Neuronal stem cell (in vitro differentiated cells): ENCODE measurements at regions not wholly inside any gene's neighbourhood (a gene's known extent, or its start where the extent isn't known, plus 50 kb on each side); places are given as distances from the start of the nearest gene placed in this dataset.
A peak's percentile ranks its signal among the peaks of the same experiment; 100 is the strongest.

Experiments used
- DNase-seq: peaks from one replicate; pipeline ENCODE4 v3.0.0-alpha.2; 2013; ENCODE audit warnings: low spot score
- H2AFZ ChIP-seq: one replicate; pipeline ENCODE4 v1.6.1; 2013; ENCODE audit warnings: mild to moderate bottlenecking, low read length, inconsistent platforms
- H2AK5ac ChIP-seq: 2 replicates; pipeline ENCODE4 v1.6.1; 2013; ENCODE audit warnings: low read depth, mild to moderate bottlenecking, inconsistent platforms, low read length, moderate library complexity, mixed read lengths
- H2BK120ac ChIP-seq: 2 replicates; pipeline ENCODE4 v1.6.1; 2013; ENCODE audit warnings: low read depth, mild to moderate bottlenecking, inconsistent platforms, low read length, moderate library complexity, mixed read lengths
- H2BK12ac ChIP-seq: one replicate; pipeline ENCODE4 v1.6.1; 2013; ENCODE audit warnings: low read length, inconsistent platforms
- H2BK15ac ChIP-seq: 2 replicates; pipeline ENCODE4 v1.6.1; 2013; ENCODE audit warnings: mild to moderate bottlenecking, low read length, inconsistent platforms, mixed read lengths
- H2BK5ac ChIP-seq: one replicate; pipeline ENCODE4 v1.6.1; 2013; ENCODE audit warnings: inconsistent platforms, mild to moderate bottlenecking, low read length, moderate library complexity
- H3K14ac ChIP-seq: one replicate; pipeline ENCODE4 v1.6.1; 2013; ENCODE audit warnings: low read length, inconsistent platforms
- H3K18ac ChIP-seq: 2 replicates; pipeline ENCODE4 v1.6.1; 2013; ENCODE audit warnings: low read length, inconsistent platforms
- H3K23ac ChIP-seq: 2 replicates; pipeline ENCODE4 v1.6.1; 2013; ENCODE audit warnings: low read depth, mild to moderate bottlenecking, mixed read lengths, low read length, inconsistent platforms; ENCODE audit not compliant: poor library complexity
- H3K27ac ChIP-seq: replicated peaks from 3 replicates; pipeline ENCODE4 v1.5.1; 2013; ENCODE audit warnings: low read length, inconsistent platforms
- H3K27me3 ChIP-seq, 3 experiments: 2 replicates each; pipeline ENCODE4 v1.6.1; 2013; ENCODE audit warnings: low read length in 3 of 3, mild to moderate bottlenecking in 2 of 3, inconsistent platforms in 1 of 3, low read depth in 1 of 3, mixed read lengths in 1 of 3, moderate library complexity in 1 of 3; ENCODE audit not compliant: control insufficient read depth in 3 of 3, insufficient read depth in 3 of 3
- H3K36me3 ChIP-seq, 2 donors: replicated peaks in 1 of 2; 2 replicates each; pipeline ENCODE4 v1.6.1; 2013; ENCODE audit warnings: low read length in 2 of 2; ENCODE audit not compliant: control insufficient read depth in 2 of 2, insufficient read depth in 2 of 2
- H3K4ac ChIP-seq: 2 replicates; pipeline ENCODE4 v1.6.1; 2013; ENCODE audit warnings: inconsistent platforms, mild to moderate bottlenecking, low read length, moderate library complexity
- H3K4me1 ChIP-seq, 2 donors: 1 replicate in 1 of 2; 2 replicates in 1 of 2; pipeline ENCODE4 v1.6.1; 2013; ENCODE audit warnings: low read length in 2 of 2, low read depth in 1 of 2; ENCODE audit not compliant: control insufficient read depth in 2 of 2, insufficient read depth in 1 of 2
- H3K4me2 ChIP-seq: one replicate; pipeline ENCODE4 v1.6.1; 2013; ENCODE audit warnings: mild to moderate bottlenecking, low read length, inconsistent platforms; ENCODE audit not compliant: insufficient read depth, poor library complexity, severe bottlenecking
- H3K4me3 ChIP-seq, 2 donors: 2 replicates each; pipeline ENCODE4 v1.5.1; 2013; ENCODE audit warnings: low read length in 2 of 2, mild to moderate bottlenecking in 2 of 2, inconsistent platforms in 1 of 2, moderate library complexity in 1 of 2
- H3K79me1 ChIP-seq: one replicate; pipeline ENCODE4 v1.6.1; 2013; ENCODE audit warnings: low read depth, mild to moderate bottlenecking, inconsistent platforms, low read length, moderate library complexity
- H3K9ac ChIP-seq: one replicate; pipeline ENCODE4 v1.6.1; 2013; ENCODE audit warnings: mild to moderate bottlenecking, low read depth, low read length, inconsistent platforms; ENCODE audit not compliant: poor library complexity
- H3K9me3 ChIP-seq, 2 donors: replicated peaks in 1 of 2; 2 replicates each; pipeline versions ENCODE3 to v1.6.1; 2013; ENCODE audit warnings: low read length in 2 of 2, mild to moderate bottlenecking in 2 of 2, inconsistent platforms in 1 of 2, low read depth in 1 of 2, mixed read lengths in 1 of 2, moderate library complexity in 1 of 2; ENCODE audit not compliant: control insufficient read depth in 2 of 2, insufficient read depth in 1 of 2
- H4K8ac ChIP-seq: one replicate; pipeline ENCODE4 v1.6.1; 2013; ENCODE audit warnings: low read depth, mild to moderate bottlenecking, inconsistent platforms, low read length, moderate library complexity
- H4K91ac ChIP-seq: one replicate; pipeline ENCODE4 v1.6.1; 2013; ENCODE audit warnings: low read length, low read depth, mild to moderate bottlenecking, inconsistent platforms; ENCODE audit not compliant: poor library complexity
- WGBS, 2 donors: extraction: QIAGEN DNeasy Blood & Tissue Kit; methylation state at CpG; one replicate each; pipeline ENCODE4 v1.1.7; 2013; ENCODE audit warnings: missing lambda C conversion rate in 2 of 2, mixed read lengths in 1 of 2; ENCODE audit not compliant: insufficient read length in 2 of 2, insufficient replicate concordance in 1 of 2; ENCODE audit errors: extremely low coverage in 2 of 2; 5-methylcytosine and 5-hydroxymethylcytosine counted together

DNA sequence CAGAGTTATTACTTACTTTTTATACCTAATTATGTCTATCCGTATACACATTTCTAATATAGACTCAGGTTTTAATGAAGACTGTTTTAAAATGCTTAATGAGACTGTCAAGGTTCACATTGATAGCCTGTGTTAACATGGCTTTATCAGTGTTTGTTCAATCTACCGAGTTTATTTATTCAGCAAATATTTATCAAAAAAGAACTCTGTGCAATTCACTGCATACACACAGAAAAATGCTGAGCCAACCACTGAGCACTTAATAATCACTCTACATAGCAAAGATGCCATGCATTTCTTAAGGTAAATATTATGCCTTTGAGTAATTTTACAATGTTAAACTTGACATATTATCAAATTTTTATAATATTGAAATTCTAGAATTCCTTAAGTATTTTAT, 428.2 kb downstream of the ANXA1 start:
- H3K4me1 ChIP-seq, result peaks cover 0 to 1% of the 10 kb centered on the region in 2 donors
- H2AFZ ChIP-seq, result no peak overlapping the region
- H2BK5ac ChIP-seq, result no peak overlapping the region
- H4K91ac ChIP-seq, result no peak overlapping the region
- DNase-seq, result no peak
- WGBS, 2 donors, result no CpG with 5 or more reads among the region's 2 CpGs
- H3K14ac ChIP-seq, result no peak overlapping the region
- no peak overlapping the region for H2BK12ac ChIP-seq
- H2BK120ac ChIP-seq, result no peak overlapping the region
- H3K4me3 ChIP-seq, result no peak overlapping the region
- no peaks in the 10 kb centered on the region for H3K9me3 ChIP-seq
- H3K79me1 ChIP-seq, result no peaks in the 10 kb centered on the region
- no peaks in the 10 kb centered on the region for H3K36me3 ChIP-seq
- H3K4me2 ChIP-seq, result no peak overlapping the region
- H3K4ac ChIP-seq, result no peak overlapping the region
- no peak overlapping the region for H4K8ac ChIP-seq
- H3K23ac ChIP-seq, result no peak overlapping the region
- H2BK15ac ChIP-seq, result no peak overlapping the region
- H3K27me3 ChIP-seq, result no peaks in the 10 kb centered on the region
- no peak overlapping the region for H3K9ac ChIP-seq
- H3K18ac ChIP-seq, result no peak overlapping the region
- no peak overlapping the region for H3K27ac ChIP-seq
- no peak overlapping the region for H2AK5ac ChIP-seq

DNA sequence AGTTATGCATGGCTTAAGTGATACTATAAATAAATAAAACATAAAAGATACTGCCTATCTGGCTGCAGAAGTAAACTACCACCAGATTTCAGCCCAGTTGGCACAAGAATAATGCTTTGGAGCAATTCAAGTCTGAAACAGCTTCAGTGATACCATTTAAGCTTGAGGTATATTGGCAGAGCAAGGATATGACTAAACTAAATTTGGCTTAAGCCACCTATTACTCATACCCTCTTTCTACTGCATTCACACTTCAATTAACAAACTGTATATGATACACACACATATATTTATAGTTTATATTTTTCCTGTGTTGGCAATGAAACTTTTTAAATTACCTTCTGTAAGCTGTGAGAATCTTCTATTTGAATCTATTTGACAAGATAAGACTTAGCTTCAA, 431.9 kb downstream of the ANXA1 start:
- no peaks in the 10 kb centered on the region for H3K79me1 ChIP-seq
- no peaks in the 10 kb centered on the region for H3K9me3 ChIP-seq
- no peak overlapping the region for H3K4ac ChIP-seq
- no peak overlapping the region for H3K9ac ChIP-seq
- no peak overlapping the region for H3K14ac ChIP-seq
- no peaks in the 10 kb centered on the region for H3K4me1 ChIP-seq
- no peak for DNase-seq
- no peak overlapping the region for H3K4me2 ChIP-seq
- no peaks in the 10 kb centered on the region for H3K36me3 ChIP-seq
- H3K23ac ChIP-seq, result no peak overlapping the region
- H3K27ac ChIP-seq, result no peak overlapping the region
- H2BK5ac ChIP-seq, result no peak overlapping the region
- no peak overlapping the region for H2AK5ac ChIP-seq
- H4K8ac ChIP-seq, result no peak overlapping the region
- H3K4me3 ChIP-seq, result no peak overlapping the region
- no peak overlapping the region for H4K91ac ChIP-seq
- no peak overlapping the region for H2BK15ac ChIP-seq
- no peak overlapping the region for H2BK12ac ChIP-seq
- no peak overlapping the region for H3K18ac ChIP-seq
- H2AFZ ChIP-seq, result no peak overlapping the region
- no peak overlapping the region for H2BK120ac ChIP-seq
- H3K27me3 ChIP-seq, result no peaks in the 10 kb centered on the region

DNA sequence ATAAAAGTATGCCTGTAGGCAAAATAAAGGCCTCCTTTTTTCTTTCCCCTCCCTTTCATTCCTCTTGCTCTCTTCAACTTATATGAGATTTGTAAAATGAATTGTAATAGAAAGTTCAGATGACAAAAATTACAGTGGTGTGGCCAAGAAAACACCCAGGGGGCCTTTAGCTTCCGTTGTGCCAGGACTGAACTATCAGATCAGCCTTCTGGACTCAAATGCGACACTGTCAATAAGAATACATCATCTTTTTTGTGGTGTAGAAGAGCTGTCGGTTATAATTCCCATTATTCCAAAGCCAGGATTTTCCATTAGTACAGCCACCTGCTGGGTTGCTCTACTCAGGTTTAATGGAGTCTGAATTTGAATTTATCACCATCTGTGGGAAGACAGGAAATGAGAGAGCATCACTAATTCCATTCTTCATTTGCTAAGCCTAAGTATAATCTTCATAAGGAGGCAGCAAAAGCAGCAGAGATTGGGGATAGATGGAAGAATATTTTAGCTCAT, 443.4 kb downstream of the ANXA1 start:
- Histone ChIP-seq H2AFZ (no peak overlapping the region), H3K36me3 (no peaks in the 10 kb centered on the region), H2BK120ac (no peak overlapping the region), H2AK5ac (no peak overlapping the region), H2BK15ac (no peak overlapping the region), H4K91ac (no peak overlapping the region), H3K9me3 (no peaks in the 10 kb centered on the region), H3K27me3 (no peaks in the 10 kb centered on the region), H3K18ac (no peak overlapping the region), H3K4ac (no peak overlapping the region), H3K4me2 (no peak overlapping the region), H3K4me3 (no peak overlapping the region), H4K8ac (no peak overlapping the region), H3K23ac (no peak overlapping the region), H3K4me1 (peaks cover 4 to 9% of the 10 kb centered on the region in 2 donors), H3K27ac (no peak overlapping the region), H3K14ac (no peak overlapping the region), H3K9ac (no peak overlapping the region), H3K79me1 (no peaks in the 10 kb centered on the region), H2BK5ac (no peak overlapping the region), H2BK12ac (no peak overlapping the region)
- no peak for DNase-seq
- WGBS, 2 donors, result no CpG with 5 or more reads among the region's 3 CpGs

DNA sequence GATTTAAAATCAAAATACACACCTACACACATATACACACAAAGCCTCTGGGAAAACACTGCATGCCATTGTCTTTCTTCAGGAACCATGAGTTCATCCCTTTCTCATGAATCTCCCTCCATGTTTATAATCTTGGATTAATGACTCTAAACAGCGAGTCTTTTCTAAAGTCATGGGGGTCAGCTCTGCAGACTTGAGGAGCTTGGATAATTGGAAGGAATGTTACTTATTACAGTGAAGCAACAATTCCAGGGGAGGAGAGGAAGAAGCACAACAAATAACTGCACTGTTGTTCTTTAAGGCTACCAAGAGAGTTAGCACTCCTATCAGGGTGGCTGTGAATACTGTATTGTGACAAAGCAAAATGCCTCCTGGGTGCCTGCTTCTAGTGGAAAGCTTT, 444.7 kb downstream of the ANXA1 start:
- Histone ChIP-seq H3K9me3 (no peaks in the 10 kb centered on the region), H3K27me3 (no peaks in the 10 kb centered on the region), H4K8ac (no peak overlapping the region), H2AFZ (peak overlapping the region; percentile 59), H3K4me3 (no peak overlapping the region), H3K27ac (no peak overlapping the region), H3K79me1 (no peaks in the 10 kb centered on the region), H3K18ac (no peak overlapping the region), H3K14ac (no peak overlapping the region), H3K23ac (no peak overlapping the region), H4K91ac (no peak overlapping the region), H2BK5ac (no peak overlapping the region), H2BK120ac (no peak overlapping the region), H2BK12ac (no peak overlapping the region), H2AK5ac (no peak overlapping the region), H2BK15ac (no peak overlapping the region), H3K4me1 (peaks cover 7 to 9% of the 10 kb centered on the region in 2 donors), H3K36me3 (no peaks in the 10 kb centered on the region), H3K4me2 (no peak overlapping the region), H3K9ac (no peak overlapping the region), H3K4ac (no peak overlapping the region)
- no peak for DNase-seq
- WGBS, 2 donors, result no CpG with 5 or more reads among the region's 1 CpG
